Kidney tubule cell (primary cell): ENCODE measurements at regions not wholly inside any gene's neighbourhood (a gene's known extent, or its start where the extent isn't known, plus 50 kb on each side); places are given as distances from the start of the nearest gene placed in this dataset.
"Not testable (repeated sequence)": the region's sequence is repeated elsewhere in the genome, so short reads cannot be mapped to it uniquely, and the experiment has no call there.

ENCODE experiments used
- DNase-seq: peaks from one replicate; pipeline ENCODE4 v3.0.0-alpha.2; 2018; ENCODE audit warnings: low spot score

DNA sequence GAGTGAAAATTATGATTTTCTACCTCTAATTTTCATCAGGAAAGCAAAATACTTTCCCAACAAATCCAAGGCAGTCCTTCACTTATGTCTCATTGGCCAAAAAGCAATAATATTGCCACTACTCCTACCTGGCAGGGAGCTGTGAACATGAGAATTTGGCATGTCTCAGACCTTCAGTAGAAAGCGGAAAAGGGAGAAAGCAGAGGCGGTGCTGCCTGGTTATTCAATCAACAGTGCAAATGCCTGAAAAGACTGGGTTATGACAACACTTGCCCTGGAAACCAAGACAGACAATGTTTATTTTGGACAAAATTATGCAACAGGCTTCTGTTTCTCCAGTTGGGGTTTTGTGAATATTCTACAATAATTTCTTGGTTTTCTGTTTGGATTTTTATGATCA is 194.4 kb downstream of the TAF11L14 start:
- DNase-seq = no peak

DNA sequence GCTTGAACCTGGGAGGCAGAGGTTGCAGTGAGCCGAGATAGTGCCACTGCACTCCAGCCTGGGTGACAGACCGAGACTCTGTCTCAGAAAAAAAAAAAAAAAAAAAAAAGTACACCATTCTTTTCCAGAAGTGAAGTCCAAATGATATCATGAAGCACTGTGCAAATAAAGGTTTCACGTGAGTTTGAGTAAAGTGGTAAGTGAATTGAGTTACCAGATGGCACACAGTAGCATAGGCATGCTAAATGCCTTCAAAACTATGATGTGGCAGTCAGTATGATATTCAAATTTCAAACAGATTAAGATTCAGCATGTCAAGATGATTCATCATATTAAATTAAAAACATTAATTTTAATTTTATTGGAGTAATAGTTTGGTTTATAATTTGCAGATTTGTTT is 195.2 kb downstream of the TAF11L14 start:
- no peak for DNase-seq

DNA sequence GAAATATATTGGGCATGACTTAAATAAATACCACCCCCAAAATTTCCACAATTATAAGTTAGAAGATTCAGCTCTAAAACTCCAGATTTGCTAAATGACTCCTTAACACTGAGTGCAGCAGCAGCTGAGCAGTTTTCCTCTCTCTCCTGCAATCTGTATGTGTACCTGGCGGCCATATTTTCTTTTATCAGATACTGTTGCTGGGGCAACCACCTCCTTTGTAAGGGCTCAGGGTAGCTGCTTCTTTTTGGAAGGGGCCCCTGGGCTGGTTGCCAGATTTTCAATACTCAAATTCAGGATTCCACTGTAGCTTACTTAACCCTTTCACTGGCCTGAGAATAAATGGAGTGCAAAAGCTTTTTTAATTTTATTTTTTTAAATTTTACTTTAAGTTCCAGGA is 197.0 kb downstream of the TAF11L14 start:
- no peak for DNase-seq

DNA sequence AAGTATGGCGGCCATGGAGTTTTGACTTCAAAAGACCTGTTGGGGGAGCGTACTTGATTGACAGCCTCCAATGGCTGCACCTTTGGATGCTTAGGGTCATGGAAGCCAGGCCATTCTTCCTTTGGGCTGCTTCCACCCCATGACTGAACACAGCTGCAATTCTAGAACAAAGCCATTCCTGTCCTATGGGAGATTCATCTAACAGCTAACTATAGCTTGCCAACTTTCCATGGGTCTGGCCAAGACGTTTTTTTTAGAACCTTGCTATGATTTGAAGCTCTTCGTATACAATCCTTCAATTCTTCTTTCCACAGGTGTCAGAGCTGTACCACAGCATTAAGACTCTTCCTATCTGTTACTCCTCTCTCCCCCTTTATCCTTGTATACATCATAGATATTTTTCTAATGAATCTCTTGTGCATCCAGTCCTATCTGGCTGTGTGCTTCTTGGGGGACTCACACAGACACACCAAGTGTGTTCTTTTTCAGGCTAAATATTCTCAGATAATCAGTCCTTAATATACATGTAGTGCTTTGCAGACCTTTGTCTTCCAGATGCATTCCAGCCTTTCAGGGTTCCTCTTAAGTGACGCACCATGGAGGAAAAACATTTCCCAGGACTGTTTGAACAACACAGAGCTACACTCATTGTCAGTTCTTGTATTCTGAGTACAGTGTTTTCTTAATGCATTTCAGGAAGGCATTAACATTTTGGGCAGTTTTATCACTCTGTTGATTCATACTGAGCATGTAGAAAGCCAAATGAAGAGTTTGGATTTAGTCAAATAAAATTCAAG is 198.9 kb downstream of the TAF11L14 start:
- no peak for DNase-seq

DNA sequence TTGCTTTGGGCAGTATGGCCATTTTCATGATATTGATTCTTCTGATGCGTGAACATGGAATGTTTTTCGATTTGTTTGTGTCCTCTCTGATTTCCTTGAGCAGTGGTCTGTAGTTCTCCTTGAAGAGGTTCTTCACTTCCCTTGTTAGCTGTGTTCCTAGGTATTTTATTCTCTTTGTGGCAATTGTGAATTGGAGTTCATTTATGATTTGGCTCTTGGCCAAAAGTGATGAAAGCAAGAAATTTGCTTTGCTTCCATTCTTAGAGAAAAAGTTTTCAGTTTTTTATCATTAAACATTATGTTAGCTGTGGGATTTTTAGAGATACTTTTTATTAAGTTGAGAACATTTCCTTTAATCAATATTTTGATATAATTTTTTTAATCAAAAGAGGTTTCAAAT is 203.5 kb downstream of the TAF11L14 start:
- DNase-seq = no peak

GRCh38 chr5:17838469-17838868 is 204.2 kb downstream of the TAF11L14 start:
- no peak for DNase-seq

- no peak for DNase-seq
These were observed 205.6 kb downstream of the TAF11L14 start for GRCh38 chr5:17839848-17840247.

DNA sequence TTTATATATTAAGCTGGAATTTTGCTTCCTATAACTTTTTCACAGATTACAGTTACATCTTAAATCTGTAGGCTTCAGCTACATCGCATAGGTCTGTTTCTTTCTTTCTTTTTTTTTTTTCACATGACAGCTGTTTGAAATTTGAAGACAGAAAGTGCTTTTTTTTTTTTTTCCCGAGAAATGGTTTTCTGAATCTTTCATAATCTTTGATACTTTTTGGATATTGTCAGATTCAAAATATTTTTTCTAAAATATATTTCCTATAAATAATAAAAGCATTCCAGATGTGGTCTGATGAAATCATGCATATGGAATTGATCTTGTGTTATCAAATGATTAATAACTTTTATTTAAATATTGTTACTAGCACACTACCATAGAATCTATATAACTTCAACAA is 212.2 kb downstream of the TAF11L14 start:
- no peak for DNase-seq

GRCh38 chr5:17847286-17847685 is 213.0 kb downstream of the TAF11L14 start:
- no peak for DNase-seq

GRCh38 chr5:17852111-17852510 is 217.9 kb downstream of the TAF11L14 start:
- DNase-seq = no peak

DNA sequence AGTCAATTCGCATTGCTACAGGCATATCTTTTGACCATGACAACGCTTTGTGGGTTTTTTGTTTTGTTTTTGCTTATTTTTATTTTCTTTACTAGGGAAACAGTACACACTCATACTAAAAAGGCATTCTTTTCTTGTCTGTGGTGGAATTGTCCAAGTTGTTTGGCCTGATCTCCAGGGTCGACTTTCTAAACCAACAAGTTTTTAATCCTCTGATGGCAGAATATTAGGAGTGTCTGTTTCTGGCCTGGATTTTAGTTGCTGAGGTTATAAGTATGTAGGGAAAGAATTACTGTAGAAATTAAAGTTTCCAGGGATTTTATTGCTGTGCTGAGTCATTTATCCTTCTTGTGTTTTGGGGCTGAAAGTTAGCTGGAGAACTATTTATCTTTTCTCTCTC is 218.5 kb downstream of the TAF11L14 start:
- no peak for DNase-seq

- no peak for DNase-seq
These were observed 220.6 kb downstream of the TAF11L14 start for GRCh38 chr5:17854901-17855300.

GRCh38 chr5:17860660-17861315 is 226.5 kb downstream of the TAF11L14 start:
- DNase-seq = no peak

DNA sequence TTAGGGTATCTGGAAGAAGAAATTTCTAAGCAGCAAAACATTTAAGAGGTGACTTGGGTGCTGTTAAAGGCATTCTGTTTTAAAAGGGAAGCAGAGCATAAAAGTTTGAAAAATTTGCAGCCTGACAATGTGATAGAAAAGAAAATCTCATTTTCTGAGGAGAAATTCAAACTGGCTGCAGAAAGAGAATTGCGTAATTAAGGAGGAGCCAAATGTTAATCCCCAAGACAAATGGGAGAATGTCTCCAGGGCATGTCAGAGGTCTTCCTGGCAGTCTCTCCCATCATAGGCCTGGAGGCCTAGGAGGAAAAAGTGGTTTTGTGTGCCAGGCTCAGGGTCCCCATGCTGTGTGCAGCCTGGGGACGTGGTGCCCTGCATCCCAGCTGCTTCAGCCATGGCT is 230.6 kb downstream of the TAF11L14 start:
- not testable (repeated sequence) for DNase-seq

GRCh38 chr5:17865966-17866365 is 231.7 kb downstream of the TAF11L14 start:
- not testable (repeated sequence) for DNase-seq

DNA sequence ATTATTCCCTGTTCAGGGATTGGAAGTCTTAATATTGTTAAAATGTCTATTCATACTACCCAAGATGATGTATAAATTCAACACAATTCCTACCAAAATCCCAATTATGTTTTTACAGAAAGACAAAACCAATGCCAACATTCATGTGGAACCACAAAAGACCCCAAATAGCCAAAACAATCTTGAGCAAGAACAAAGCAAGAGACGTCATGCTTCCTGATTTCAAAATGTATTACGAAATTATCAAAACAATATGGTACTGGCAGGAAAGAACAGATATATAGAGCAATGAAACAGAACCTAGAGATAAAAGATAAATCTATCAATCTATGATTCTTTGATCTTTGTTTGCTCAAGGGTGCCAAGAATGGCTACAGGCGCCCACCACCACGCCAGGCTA is 237.9 kb downstream of the TAF11L14 start:
- no peak for DNase-seq

DNA sequence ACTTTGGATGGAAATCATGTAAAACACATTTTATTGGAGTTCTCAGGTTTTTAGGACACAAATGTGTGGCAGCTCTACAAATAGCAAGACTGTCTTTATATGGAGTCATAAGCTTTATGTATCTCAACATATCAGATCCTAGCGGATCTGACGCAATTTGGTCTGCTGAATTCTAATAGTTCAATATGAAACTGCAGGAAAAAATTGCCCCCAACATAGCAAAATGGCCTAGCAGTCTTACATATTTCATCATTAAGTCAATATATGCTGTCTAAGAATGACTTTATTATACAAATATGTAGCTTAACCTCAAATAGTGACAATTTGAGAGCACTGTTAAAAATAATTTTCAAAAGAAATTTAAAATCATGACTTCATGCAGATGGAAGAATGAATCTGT is 244.3 kb downstream of the TAF11L14 start:
- no peak for DNase-seq

GRCh38 chr5:17879276-17879675 is 245.0 kb downstream of the TAF11L14 start:
- DNase-seq = no peak

GRCh38 chr5:17880869-17881268 is 246.6 kb downstream of the TAF11L14 start:
- DNase-seq = no peak

DNA sequence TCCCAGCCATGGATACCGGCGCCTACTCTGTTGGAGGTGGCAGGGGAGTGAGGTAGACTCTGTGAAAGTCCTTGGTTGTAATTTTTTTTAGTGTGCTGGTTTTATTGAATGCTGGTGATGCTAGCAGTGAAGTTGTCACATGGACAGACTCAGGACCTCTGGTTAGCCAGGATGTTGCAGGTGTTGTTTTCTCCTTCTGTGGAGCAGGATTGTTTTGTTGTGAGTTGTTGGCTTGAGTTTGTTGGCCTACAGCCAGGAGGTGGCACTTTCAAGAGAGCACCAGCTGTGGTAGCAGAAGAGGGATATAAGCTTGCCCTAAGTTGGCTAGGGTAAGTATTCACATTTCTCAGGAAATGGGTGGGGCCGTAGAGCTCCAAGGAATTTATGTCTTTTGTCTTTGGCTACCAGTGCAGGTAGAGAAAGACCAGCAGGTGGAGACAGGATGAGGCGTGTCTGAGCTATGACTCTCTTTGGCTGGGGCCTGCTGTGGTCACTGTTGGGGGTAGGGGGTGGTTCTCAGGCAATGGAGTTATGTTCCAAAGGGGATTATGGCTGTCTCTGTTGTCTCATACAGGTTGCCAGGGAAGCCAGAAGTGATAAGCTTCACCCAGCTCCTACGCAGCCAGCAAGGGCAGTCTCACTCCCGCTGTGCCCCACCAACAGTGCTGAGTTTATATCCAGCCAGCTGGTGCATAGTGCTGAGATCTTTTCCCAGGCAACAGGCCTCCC is 248.7 kb downstream of the TAF11L14 start:
- no peak for DNase-seq

DNA sequence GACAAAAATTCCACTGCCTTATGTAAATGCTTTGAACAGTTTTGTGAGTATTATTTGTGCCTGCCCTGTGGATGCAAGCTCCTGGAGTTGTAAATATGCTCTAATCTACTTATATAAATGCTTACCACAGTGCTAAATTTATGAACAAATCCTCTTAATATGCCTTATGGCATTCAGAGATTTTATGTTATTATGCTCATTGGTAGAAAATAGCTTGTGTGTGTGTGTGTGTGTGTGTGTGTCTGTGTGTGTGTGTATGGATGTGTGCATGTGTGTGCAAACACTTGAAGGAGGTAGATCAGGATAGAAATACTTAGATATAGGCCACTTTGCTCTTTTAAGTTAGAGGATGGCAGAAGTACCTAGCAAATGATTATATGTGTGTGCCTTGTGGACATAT is 253.9 kb downstream of the TAF11L14 start:
- no peak for DNase-seq

GRCh38 chr5:17890501-17890900 is 256.2 kb downstream of the TAF11L14 start:
- no peak for DNase-seq

DNA sequence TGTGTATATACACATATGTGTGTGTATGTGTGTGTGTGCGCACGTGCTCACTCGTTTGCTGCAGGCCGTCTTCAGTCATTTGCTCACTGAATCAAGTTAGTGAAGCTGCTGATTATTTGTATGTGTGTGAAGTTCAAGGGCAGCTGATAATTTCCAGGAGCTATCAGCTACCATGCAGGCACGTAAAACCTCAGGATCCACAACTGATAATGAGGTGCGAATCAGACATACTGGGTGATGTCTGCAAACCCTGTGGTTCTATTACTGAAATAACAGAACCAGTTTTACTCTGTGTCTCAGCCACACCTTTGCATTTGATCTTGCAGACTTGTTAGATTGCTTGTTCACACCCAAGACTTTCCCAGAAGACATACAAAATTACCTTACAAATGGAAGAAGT is 257.6 kb downstream of the TAF11L14 start:
- DNase-seq = no peak
